ENCODE measurements at regions not wholly inside any gene's neighbourhood (a gene's known extent, or its start where the extent isn't known, plus 50 kb on each side); places are given as distances from the start of the nearest gene placed in this dataset.

DNA sequence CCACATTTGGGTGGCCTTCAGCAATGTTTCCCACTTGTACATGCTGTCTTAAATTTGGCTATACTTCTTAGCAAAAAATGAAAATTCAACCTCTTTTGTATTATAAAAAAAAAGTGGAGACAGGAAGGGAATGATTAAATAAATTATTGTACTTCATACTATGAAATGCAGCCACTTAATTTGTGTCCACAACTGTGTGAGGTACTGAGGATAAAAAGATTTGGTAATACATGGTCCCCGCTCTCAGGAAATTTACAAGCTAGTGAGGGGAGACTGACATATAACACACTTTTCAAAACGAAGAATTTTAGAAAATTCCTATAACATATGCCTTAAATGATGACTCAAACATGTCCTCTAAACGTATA is 105.0 kb downstream of the HNRNPD start:
- H3K23ac ChIP-seq (ENCODE audit: low read length), result no peak overlapping the region
- WGBS (ENCODE audit: extremely low coverage, insufficient coverage, low lambda C conversion rate), result no CpG with 5 or more reads among the region's 3 CpGs
- no peak overlapping the region for H3K4me3 ChIP-seq (ENCODE audit: low read length)

GRCh38 chr4:82268050-82268825 is 105.6 kb downstream of the HNRNPD start:
- no peak overlapping the region for H2BK15ac ChIP-seq (replicated peaks; ENCODE audit: low read depth)
- peak overlapping the region; percentile 47 for H4K5ac ChIP-seq (ENCODE audit: low read length)
- H2BK5ac ChIP-seq (ENCODE audit: low read length), result no peak overlapping the region
- H3K23ac ChIP-seq (ENCODE audit: low read length), result no peak overlapping the region
- no peak overlapping the region for H2BK120ac ChIP-seq (ENCODE audit: low read depth, low read length)
- H4K8ac ChIP-seq (ENCODE audit: low read depth, low read length), result no peak overlapping the region
- H3K4me1 ChIP-seq (ENCODE audit: control insufficient read depth, low read depth, low read length), result peaks cover 1% of the 10 kb centered on the region
- H3K36me3 ChIP-seq (ENCODE audit: control insufficient read depth, insufficient read depth, low read length), result no peaks in the 10 kb centered on the region
- no peaks in the 10 kb centered on the region for H3K79me2 ChIP-seq (ENCODE audit: control insufficient read depth, insufficient read depth, low read length)
- H2AK5ac ChIP-seq (ENCODE audit: low read length), result no peak overlapping the region
- H3K56ac ChIP-seq (ENCODE audit: low read length), result peak overlapping the region; percentile 63
- H3K18ac ChIP-seq (ENCODE audit: low read length), result peak overlapping the region; percentile 73
- no peaks in the 10 kb centered on the region for H3K27me3 ChIP-seq (ENCODE audit: insufficient read depth, low read length, poor library complexity)
- no peak overlapping the region for H3K4me3 ChIP-seq (ENCODE audit: low read length)
- H3K79me1 ChIP-seq (ENCODE audit: low read length), result no peaks in the 10 kb centered on the region
- WGBS (ENCODE audit: extremely low coverage, insufficient coverage, low lambda C conversion rate), result no CpG with 5 or more reads among the region's 4 CpGs
- H3K4ac ChIP-seq (ENCODE audit: low read depth, low read length), result peak overlapping the region; percentile 7
- H3K27ac ChIP-seq (ENCODE audit: low read depth, low read length), result no peak overlapping the region
- peak overlapping the region; percentile 8 for H3K9ac ChIP-seq (ENCODE audit: low read length)
- DNase-seq, result peak; percentile 85
- no peak overlapping the region for H3K4me2 ChIP-seq (ENCODE audit: low read length)

More for the DNA sequence above, 105.0 kb downstream of the HNRNPD start:
- H4K8ac ChIP-seq (ENCODE audit: low read depth, low read length), result no peak overlapping the region
- no peak overlapping the region for H3K9ac ChIP-seq (ENCODE audit: low read length)
- H3K4me1 ChIP-seq (ENCODE audit: control insufficient read depth, low read depth, low read length), result peaks cover 1% of the 10 kb centered on the region
- H3K79me2 ChIP-seq (ENCODE audit: control insufficient read depth, insufficient read depth, low read length), result no peaks in the 10 kb centered on the region
- no peak overlapping the region for H2BK5ac ChIP-seq (ENCODE audit: low read length)
- no peak overlapping the region for H3K56ac ChIP-seq (ENCODE audit: low read length)
- H3K4me2 ChIP-seq (ENCODE audit: low read length), result no peak overlapping the region
- H3K4ac ChIP-seq (ENCODE audit: low read depth, low read length), result no peak overlapping the region
- H2BK15ac ChIP-seq (replicated peaks; ENCODE audit: low read depth), result no peak overlapping the region
- H3K27ac ChIP-seq (ENCODE audit: low read depth, low read length), result no peak overlapping the region
- no peak overlapping the region for H3K18ac ChIP-seq (ENCODE audit: low read length)
- H2BK120ac ChIP-seq (ENCODE audit: low read depth, low read length), result no peak overlapping the region
- no peaks in the 10 kb centered on the region for H3K79me1 ChIP-seq (ENCODE audit: low read length)
- no peak overlapping the region for H2AK5ac ChIP-seq (ENCODE audit: low read length)
- H3K36me3 ChIP-seq (ENCODE audit: control insufficient read depth, insufficient read depth, low read length), result no peaks in the 10 kb centered on the region
- H4K5ac ChIP-seq (ENCODE audit: low read length), result no peak overlapping the region
- H3K27me3 ChIP-seq (ENCODE audit: insufficient read depth, low read length, poor library complexity), result no peaks in the 10 kb centered on the region
- DNase-seq, result no peak

GRCh38 chr4:82267506-82267905 is 106.3 kb downstream of the HNRNPD start:
- whole genome bisulfite sequencing (ENCODE audit: extremely low coverage, insufficient coverage, low lambda C conversion rate), result no CpG with 5 or more reads among the region's 4 CpGs

GRCh38 chr4:82266345-82266744 is 107.4 kb downstream of the HNRNPD start:
- Histone ChIP-seq H3K79me2 (ENCODE audit: control insufficient read depth, insufficient read depth, low read length) (no peaks in the 10 kb centered on the region), H2BK5ac (ENCODE audit: low read length) (no peak overlapping the region), H3K27me3 (ENCODE audit: insufficient read depth, low read length, poor library complexity) (no peaks in the 10 kb centered on the region), H3K79me1 (ENCODE audit: low read length) (no peaks in the 10 kb centered on the region), H3K18ac (ENCODE audit: low read length) (no peak overlapping the region), H3K4me3 (ENCODE audit: low read length) (no peak overlapping the region), H3K27ac (ENCODE audit: low read depth, low read length) (no peak overlapping the region), H3K4ac (ENCODE audit: low read depth, low read length) (no peak overlapping the region), H2BK15ac (replicated peaks; ENCODE audit: low read depth) (no peak overlapping the region), H4K8ac (ENCODE audit: low read depth, low read length) (no peak overlapping the region), H3K23ac (ENCODE audit: low read length) (no peak overlapping the region), H2AK5ac (ENCODE audit: low read length) (no peak overlapping the region), H4K5ac (ENCODE audit: low read length) (no peak overlapping the region), H3K36me3 (ENCODE audit: control insufficient read depth, insufficient read depth, low read length) (no peaks in the 10 kb centered on the region), H3K56ac (ENCODE audit: low read length) (no peak overlapping the region), H3K9ac (ENCODE audit: low read length) (no peak overlapping the region), H2BK120ac (ENCODE audit: low read depth, low read length) (no peak overlapping the region), H3K4me1 (ENCODE audit: control insufficient read depth, low read depth, low read length) (peaks cover 1% of the 10 kb centered on the region), H3K4me2 (ENCODE audit: low read length) (no peak overlapping the region)
- no peak for DNase-seq
- WGBS (ENCODE audit: extremely low coverage, insufficient coverage, low lambda C conversion rate), result no CpG with 5 or more reads among the region's 2 CpGs

More at GRCh38 chr4:82267506-82267905, 106.3 kb downstream of the HNRNPD start:
- DNase-seq, result no peak
- Histone ChIP-seq H3K4me3 (ENCODE audit: low read length) (no peak overlapping the region), H2BK120ac (ENCODE audit: low read depth, low read length) (no peak overlapping the region), H2BK5ac (ENCODE audit: low read length) (no peak overlapping the region), H4K5ac (ENCODE audit: low read length) (no peak overlapping the region), H3K9ac (ENCODE audit: low read length) (no peak overlapping the region), H3K27ac (ENCODE audit: low read depth, low read length) (no peak overlapping the region), H2AK5ac (ENCODE audit: low read length) (no peak overlapping the region), H3K4ac (ENCODE audit: low read depth, low read length) (no peak overlapping the region), H3K36me3 (ENCODE audit: control insufficient read depth, insufficient read depth, low read length) (no peaks in the 10 kb centered on the region), H3K79me2 (ENCODE audit: control insufficient read depth, insufficient read depth, low read length) (no peaks in the 10 kb centered on the region), H3K4me2 (ENCODE audit: low read length) (no peak overlapping the region), H3K18ac (ENCODE audit: low read length) (no peak overlapping the region), H4K8ac (ENCODE audit: low read depth, low read length) (no peak overlapping the region), H3K4me1 (ENCODE audit: control insufficient read depth, low read depth, low read length) (peaks cover 1% of the 10 kb centered on the region), H3K79me1 (ENCODE audit: low read length) (no peaks in the 10 kb centered on the region), H3K56ac (ENCODE audit: low read length) (no peak overlapping the region), H3K27me3 (ENCODE audit: insufficient read depth, low read length, poor library complexity) (no peaks in the 10 kb centered on the region), H3K23ac (ENCODE audit: low read length) (no peak overlapping the region), H2BK15ac (replicated peaks; ENCODE audit: low read depth) (no peak overlapping the region)

DNA sequence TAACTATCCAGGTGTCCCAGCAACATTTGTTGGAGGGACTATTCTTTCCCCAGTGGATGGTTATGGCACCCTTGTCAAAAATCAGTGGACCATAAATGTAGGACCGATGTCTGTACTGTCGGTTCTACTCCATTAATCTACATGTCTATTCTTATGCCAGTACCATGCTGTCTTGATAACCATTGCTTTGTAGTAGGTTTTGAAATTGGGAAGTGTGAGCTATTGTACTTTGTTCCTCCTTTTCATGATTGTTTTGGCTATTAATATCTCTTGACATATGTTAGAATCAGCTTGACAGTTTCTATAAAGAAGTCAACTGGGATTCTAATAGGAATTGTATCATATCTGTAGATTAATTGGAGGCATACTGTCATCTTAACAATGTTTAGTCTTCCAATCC is 112.7 kb downstream of the HNRNPD start:
- no peak overlapping the region for H4K8ac ChIP-seq (ENCODE audit: low read depth, low read length)
- no CpG with 5 or more reads among the region's 2 CpGs for WGBS (ENCODE audit: extremely low coverage, insufficient coverage, low lambda C conversion rate)
- no peak overlapping the region for H3K4ac ChIP-seq (ENCODE audit: low read depth, low read length)

GRCh38 chr4:82260632-82261031 is 113.2 kb downstream of the HNRNPD start:
- no peak overlapping the region for H3K27ac ChIP-seq (ENCODE audit: low read depth, low read length)
- H3K4ac ChIP-seq (ENCODE audit: low read depth, low read length), result no peak overlapping the region
- H2BK15ac ChIP-seq (replicated peaks; ENCODE audit: low read depth), result no peak overlapping the region
- no peak overlapping the region for H2AK5ac ChIP-seq (ENCODE audit: low read length)
- no peak overlapping the region for H3K56ac ChIP-seq (ENCODE audit: low read length)
- H3K79me1 ChIP-seq (ENCODE audit: low read length), result no peaks in the 10 kb centered on the region
- no peak overlapping the region for H3K9ac ChIP-seq (ENCODE audit: low read length)
- no peaks in the 10 kb centered on the region for H3K36me3 ChIP-seq (ENCODE audit: control insufficient read depth, insufficient read depth, low read length)
- H3K23ac ChIP-seq (ENCODE audit: low read length), result no peak overlapping the region
- no peak overlapping the region for H3K4me3 ChIP-seq (ENCODE audit: low read length)
- no peak overlapping the region for H2BK120ac ChIP-seq (ENCODE audit: low read depth, low read length)
- H3K18ac ChIP-seq (ENCODE audit: low read length), result no peak overlapping the region
- H2BK5ac ChIP-seq (ENCODE audit: low read length), result no peak overlapping the region
- H3K27me3 ChIP-seq (ENCODE audit: insufficient read depth, low read length, poor library complexity), result no peaks in the 10 kb centered on the region
- H3K4me2 ChIP-seq (ENCODE audit: low read length), result no peak overlapping the region
- no peaks in the 10 kb centered on the region for H3K79me2 ChIP-seq (ENCODE audit: control insufficient read depth, insufficient read depth, low read length)
- DNase-seq, result no peak
- no peak overlapping the region for H4K8ac ChIP-seq (ENCODE audit: low read depth, low read length)
- H4K5ac ChIP-seq (ENCODE audit: low read length), result no peak overlapping the region
- H3K4me1 ChIP-seq (ENCODE audit: control insufficient read depth, low read depth, low read length), result no peaks in the 10 kb centered on the region

More for the DNA sequence above, 112.7 kb downstream of the HNRNPD start:
- Histone ChIP-seq H3K27ac (ENCODE audit: low read depth, low read length) (no peak overlapping the region), H3K36me3 (ENCODE audit: control insufficient read depth, insufficient read depth, low read length) (no peaks in the 10 kb centered on the region), H3K79me2 (ENCODE audit: control insufficient read depth, insufficient read depth, low read length) (no peaks in the 10 kb centered on the region), H3K23ac (ENCODE audit: low read length) (no peak overlapping the region), H2BK120ac (ENCODE audit: low read depth, low read length) (no peak overlapping the region), H3K4me3 (ENCODE audit: low read length) (no peak overlapping the region), H2BK5ac (ENCODE audit: low read length) (no peak overlapping the region), H2AK5ac (ENCODE audit: low read length) (no peak overlapping the region), H3K4me1 (ENCODE audit: control insufficient read depth, low read depth, low read length) (no peaks in the 10 kb centered on the region), H3K79me1 (ENCODE audit: low read length) (no peaks in the 10 kb centered on the region), H3K9ac (ENCODE audit: low read length) (no peak overlapping the region), H4K5ac (ENCODE audit: low read length) (no peak overlapping the region), H3K4me2 (ENCODE audit: low read length) (no peak overlapping the region), H3K18ac (ENCODE audit: low read length) (no peak overlapping the region), H3K27me3 (ENCODE audit: insufficient read depth, low read length, poor library complexity) (no peaks in the 10 kb centered on the region), H3K56ac (ENCODE audit: low read length) (no peak overlapping the region), H2BK15ac (replicated peaks; ENCODE audit: low read depth) (no peak overlapping the region)
- DNase-seq, result no peak

Data from mesendoderm (in vitro differentiated cells).